ENCODE measurements at regions not wholly inside any gene's neighbourhood (a gene's known extent, or its start where the extent isn't known, plus 50 kb on each side); places are given as distances from the start of the nearest gene placed in this dataset.

DNA sequence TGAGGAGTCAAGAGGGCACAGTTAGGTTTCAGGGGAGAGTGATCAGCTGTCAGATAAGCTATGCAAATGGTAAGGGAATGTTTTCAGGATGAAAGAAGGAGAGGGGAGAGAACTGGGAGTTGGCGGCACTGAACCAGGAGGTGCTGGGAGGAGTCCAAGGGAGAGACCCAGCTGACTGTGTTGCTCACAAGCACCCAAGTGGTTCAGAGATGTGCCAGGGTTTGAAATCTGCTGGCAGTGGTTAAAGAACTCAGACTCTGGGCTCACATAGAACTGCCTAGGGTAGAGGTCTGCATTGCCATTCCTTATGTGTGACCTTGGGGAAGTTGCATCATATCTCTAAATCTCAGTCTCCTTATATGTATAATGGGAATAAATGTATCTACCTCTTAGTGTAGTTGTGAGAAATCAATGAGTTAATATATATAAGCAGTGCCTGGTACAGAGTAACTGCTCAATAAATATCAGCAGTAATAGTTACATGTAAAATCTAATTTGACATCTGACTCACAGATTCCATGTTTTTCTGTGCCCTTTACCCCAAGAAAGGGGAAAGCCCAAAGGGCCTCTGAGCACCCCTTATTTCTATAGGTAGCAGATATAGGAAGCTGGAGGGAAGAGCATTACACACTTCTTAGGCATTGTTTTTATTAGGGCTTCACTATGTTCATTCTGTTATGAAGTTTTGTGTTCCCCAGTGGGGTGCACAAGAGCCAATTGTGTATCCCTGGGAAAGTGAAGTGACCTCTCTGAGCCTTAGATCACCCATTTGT is 66.9 kb upstream of the SESN3 start:
- H3K36me3 ChIP-seq = no peaks in the 10 kb centered on the region
- H3K27ac ChIP-seq = no peak overlapping the region

DNA sequence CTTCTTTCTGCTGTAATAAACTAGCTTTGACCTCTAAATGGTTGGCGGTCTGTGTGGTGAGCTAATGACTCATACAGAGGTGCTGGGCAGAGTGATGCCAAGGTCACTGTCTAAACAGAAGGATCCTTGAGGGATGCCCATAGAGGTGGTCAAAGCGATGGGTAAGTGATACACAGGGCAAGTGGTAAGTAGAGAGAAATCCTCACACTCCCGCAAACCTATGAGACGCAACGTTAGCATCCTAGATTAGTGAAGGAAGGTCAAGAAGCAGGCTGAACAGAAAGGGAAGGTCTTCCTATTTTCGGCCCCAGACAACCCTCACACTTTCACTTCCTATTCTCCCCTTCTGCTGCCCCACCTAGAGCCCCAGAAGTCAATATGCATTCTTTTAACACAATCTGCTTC is 65.6 kb upstream of the SESN3 start:
- no peak for DNase-seq
- Histone ChIP-seq H3K27ac (no peak overlapping the region), H3K27me3 (no peaks in the 10 kb centered on the region), H3K9me3 (replicated peaks) (no peaks in the 10 kb centered on the region), H3K36me3 (no peaks in the 10 kb centered on the region), H3K4me3 (no peak overlapping the region), H3K4me1 (no peaks in the 10 kb centered on the region)

More for the DNA sequence above, 66.9 kb upstream of the SESN3 start:
- Histone ChIP-seq H3K4me1 (no peaks in the 10 kb centered on the region), H3K9me3 (replicated peaks) (no peaks in the 10 kb centered on the region), H3K4me3 (no peak overlapping the region), H3K27me3 (no peaks in the 10 kb centered on the region)
- no peak for DNase-seq

DNA sequence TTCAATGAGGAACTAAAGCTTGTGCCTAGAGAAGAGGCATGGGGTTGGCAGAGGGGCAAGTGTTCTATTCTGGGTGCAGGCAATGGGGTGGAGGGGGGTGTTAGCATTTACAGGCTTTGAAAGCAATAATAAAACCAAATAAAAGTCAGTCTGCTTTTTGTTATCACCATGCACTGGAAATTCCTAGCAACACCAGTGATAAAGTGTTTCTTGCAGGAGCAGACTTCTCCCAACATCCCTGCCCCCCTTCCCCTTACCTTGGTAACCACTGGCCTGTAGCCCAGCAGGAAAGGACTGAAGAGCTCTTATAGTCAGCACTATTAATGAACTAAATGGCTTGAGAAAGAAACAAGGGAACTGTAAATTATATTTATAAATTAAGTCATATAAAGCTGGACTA is 65.2 kb upstream of the SESN3 start:
- Histone ChIP-seq H3K36me3 (no peaks in the 10 kb centered on the region), H3K27me3 (no peaks in the 10 kb centered on the region), H3K27ac (no peak overlapping the region), H3K9me3 (replicated peaks) (no peaks in the 10 kb centered on the region), H3K4me1 (no peaks in the 10 kb centered on the region), H3K4me3 (no peak overlapping the region)
- no peak for DNase-seq

DNA sequence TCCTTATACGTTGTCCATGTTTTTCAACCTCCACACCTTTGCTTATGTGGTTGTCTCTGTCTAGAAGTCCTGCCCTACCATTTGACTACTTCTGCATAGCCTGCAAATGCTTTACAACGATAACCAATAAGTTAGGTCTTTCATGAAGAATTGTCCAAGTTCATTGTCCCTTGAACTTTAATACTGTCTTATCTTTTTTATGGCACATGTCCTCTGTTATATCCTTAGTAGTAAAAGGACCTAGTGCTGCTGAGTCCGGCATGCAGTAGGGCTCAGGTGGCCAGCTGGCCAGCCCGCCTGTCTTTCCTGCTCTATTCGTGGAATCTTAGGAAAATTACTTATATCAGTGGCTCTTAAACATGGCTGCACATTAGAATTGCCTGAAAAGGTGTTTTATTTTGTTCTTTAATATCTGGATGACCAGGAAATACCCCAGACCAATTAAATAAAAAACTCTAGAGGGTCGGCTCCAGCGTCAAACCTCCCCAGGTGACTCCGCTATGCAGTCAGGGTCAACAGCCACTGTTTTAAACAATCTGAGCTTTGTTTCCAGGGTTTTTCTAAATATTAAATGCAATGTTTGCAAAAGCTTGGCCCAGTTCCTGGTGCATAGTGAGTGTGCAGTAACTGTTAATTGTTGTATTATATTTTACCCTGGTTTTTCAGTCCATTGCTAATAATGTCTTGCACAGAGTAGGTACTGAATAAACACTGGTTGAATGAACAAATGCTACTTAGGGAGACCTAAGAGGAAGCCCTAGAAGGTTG is 64.6 kb upstream of the SESN3 start:
- Histone ChIP-seq H3K27me3 (no peaks in the 10 kb centered on the region), H3K27ac (no peak overlapping the region), H3K4me1 (no peaks in the 10 kb centered on the region), H3K9me3 (replicated peaks) (no peaks in the 10 kb centered on the region), H3K36me3 (no peaks in the 10 kb centered on the region), H3K4me3 (no peak overlapping the region)
- no peak for DNase-seq

DNA sequence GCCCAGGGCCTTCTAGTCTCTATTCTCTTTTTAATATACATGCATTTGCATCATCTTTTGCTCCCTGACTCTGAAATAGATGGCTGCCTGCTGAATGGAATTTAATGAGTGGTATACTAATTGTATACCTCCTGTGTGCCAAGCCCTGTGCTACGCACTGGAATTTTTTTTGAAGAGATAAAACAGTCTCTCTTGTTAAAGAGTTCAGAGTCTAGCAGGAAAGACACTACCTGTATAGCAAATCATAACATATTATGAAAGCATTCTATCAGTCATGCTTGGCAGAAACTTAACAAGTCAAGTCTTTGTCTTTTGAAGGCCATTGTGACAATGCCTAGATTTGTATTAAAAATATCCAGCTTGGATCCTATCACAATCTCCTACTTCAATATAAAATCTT is 63.7 kb upstream of the SESN3 start:
- no peak overlapping the region for H3K27ac ChIP-seq
- DNase-seq = no peak
- no peak overlapping the region for H3K4me3 ChIP-seq
- H3K9me3 ChIP-seq (replicated peaks) = no peaks in the 10 kb centered on the region
- H3K36me3 ChIP-seq = no peaks in the 10 kb centered on the region
- H3K27me3 ChIP-seq = no peaks in the 10 kb centered on the region
- no peaks in the 10 kb centered on the region for H3K4me1 ChIP-seq

DNA sequence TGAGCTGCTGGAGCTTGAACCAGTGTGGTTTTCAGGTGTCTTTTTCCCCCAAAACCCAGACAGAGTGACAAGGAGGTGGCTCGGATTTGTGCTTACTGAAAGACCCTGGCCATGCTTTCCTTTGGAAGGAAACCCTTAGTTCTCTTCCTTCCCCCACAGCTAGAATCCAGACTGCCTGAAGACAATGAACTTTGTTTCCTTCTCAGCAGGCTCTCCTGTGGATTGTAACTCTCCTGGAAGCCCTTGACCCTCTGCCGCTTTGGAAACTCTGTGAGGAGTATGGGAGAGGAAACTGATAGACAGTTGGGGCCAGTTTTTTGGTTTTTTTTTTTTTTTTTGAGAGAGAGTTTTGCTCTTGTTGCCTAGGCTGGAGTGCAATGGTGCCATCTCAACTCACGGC is 62.1 kb upstream of the SESN3 start:
- no peaks in the 10 kb centered on the region for H3K27me3 ChIP-seq
- no peak overlapping the region for H3K4me3 ChIP-seq
- DNase-seq = no peak
- no peaks in the 10 kb centered on the region for H3K9me3 ChIP-seq (replicated peaks)
- no peak overlapping the region for H3K27ac ChIP-seq
- no peaks in the 10 kb centered on the region for H3K36me3 ChIP-seq
- no peaks in the 10 kb centered on the region for H3K4me1 ChIP-seq

DNA sequence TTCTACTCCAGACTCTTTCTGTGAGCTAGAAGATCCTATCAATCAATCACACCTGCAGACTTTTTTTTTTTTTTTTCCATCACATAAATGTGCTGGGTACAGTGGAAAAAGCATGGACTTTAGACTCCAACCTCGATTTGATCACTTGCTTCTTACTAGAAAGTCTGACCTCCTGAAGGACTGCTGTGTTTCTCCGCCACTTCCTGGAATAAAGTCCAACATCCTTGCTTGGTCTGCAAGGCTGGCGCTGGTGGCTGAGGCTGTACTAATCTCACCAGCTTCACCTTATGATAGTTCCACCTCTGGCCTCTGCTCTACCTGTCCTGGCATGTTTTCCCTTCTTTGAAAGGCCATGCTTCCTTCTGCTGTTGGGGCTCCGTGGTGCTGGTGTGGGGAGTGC is 60.9 kb upstream of the SESN3 start:
- Histone ChIP-seq H3K27me3 (no peaks in the 10 kb centered on the region), H3K27ac (no peak overlapping the region), H3K9me3 (replicated peaks) (no peaks in the 10 kb centered on the region), H3K4me3 (no peak overlapping the region), H3K36me3 (no peaks in the 10 kb centered on the region), H3K4me1 (no peaks in the 10 kb centered on the region)
- no peak for DNase-seq

DNA sequence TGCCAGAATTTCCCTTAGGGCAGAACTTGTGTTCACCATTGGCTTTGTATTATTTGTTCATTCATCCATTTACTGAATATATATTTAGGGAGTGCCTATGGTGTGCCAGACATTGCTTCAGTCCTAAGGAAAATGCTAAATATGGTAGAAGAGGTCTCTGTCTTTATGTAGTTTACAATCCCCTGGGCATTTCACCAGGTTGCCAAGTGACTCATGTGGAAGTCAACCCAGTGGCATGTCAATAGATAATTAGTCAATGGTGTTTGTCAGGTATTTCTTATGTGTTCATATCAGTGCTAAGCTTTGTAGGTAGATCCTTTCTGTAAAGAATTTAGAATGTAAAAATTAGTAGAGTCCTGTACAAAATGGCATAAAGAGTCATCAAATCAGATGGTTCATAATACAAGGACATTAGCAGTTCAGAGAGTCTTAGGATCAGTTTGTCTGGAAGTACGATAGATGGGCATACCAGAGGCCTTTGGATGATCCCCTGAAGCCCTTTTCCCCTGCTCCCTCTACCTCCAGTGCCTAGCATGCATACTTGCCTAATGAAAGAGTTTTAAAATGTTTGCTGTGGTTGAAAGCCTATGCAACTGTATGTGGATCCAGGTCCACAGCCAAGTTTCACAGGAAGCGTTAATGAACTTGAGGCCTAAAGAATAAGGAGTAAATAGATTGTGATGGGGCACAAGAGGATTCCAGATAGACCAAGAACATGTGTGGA is 58.5 kb upstream of the SESN3 start:
- no peak for DNase-seq
- Histone ChIP-seq H3K4me1 (no peaks in the 10 kb centered on the region), H3K4me3 (no peak overlapping the region), H3K36me3 (no peaks in the 10 kb centered on the region), H3K9me3 (replicated peaks) (no peaks in the 10 kb centered on the region), H3K27ac (no peak overlapping the region), H3K27me3 (no peaks in the 10 kb centered on the region)

DNA sequence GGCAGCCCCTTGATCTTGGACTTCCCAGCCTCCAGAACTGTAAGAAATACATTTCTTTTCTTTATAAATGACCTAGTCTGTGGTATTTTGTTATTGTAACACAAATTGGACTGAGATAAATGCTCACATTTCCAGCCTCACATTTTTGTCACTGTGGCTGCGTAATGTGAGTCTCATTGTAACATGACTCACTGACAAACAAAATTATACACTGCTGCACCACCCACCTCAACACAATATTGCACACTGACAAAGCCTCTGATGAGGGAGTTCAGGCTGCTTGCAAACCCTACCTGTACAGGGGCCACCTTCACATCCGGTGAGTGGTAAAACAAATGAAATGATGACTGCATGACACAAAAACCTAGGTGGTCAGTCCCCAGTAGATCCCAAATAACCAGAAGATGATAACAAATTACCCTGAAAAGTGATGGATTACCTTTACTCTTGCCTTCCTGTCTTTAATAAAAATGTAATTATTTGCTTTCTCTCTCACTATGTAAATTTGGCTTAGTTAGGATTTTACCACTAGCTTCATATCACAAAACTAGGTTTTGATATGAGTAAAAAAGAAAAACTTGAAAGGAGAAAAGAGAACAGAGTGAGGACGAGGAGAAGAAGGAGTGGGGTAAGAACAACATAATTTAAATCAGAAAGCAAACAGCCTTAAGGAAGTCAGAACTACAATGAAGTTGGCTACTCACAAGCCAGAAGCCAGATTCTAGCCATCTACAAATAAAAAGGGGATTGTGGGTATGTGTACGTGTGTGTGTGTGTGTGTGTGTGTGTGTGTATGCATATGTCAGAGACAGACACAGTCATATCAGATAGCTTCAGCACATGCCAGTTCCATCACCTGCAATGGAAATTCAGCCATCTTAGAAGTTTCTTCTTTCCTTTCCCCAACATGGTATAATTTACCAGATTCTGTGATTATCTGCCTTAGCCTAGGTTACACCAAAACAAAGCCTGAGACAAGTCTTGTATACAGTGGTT is 53.4 kb upstream of the SESN3 start:
- H3K4me1 ChIP-seq = no peaks in the 10 kb centered on the region
- H3K9me3 ChIP-seq (replicated peaks) = no peaks in the 10 kb centered on the region
- H3K36me3 ChIP-seq = no peaks in the 10 kb centered on the region
- no peak for DNase-seq
- no peaks in the 10 kb centered on the region for H3K27me3 ChIP-seq
- no peak overlapping the region for H3K27ac ChIP-seq
- no peak overlapping the region for H3K4me3 ChIP-seq

DNA sequence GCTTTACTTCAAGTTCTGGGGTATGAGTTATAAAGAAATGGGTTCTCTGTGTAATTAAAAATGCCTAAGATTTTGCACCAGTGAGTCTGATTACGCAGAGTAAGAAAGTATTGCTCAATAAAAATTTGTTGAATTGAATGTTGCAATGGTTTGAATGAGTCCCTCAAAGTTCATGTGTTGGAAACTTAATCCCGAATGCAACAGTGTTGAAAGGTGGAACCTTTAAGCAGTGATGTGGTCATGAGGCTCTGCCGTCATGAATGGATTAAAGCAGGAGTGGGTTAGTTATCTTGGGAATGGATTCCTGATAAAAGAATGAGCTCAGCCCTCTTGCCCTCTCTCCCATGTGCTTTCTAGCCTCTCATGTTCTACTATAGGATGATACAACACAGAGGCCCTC is 52.6 kb upstream of the SESN3 start:
- H3K4me3 ChIP-seq = no peak overlapping the region
- no peak for DNase-seq
- no peaks in the 10 kb centered on the region for H3K27me3 ChIP-seq
- H3K9me3 ChIP-seq (replicated peaks) = no peaks in the 10 kb centered on the region
- H3K4me1 ChIP-seq = no peaks in the 10 kb centered on the region
- no peaks in the 10 kb centered on the region for H3K36me3 ChIP-seq
- no peak overlapping the region for H3K27ac ChIP-seq

DNA sequence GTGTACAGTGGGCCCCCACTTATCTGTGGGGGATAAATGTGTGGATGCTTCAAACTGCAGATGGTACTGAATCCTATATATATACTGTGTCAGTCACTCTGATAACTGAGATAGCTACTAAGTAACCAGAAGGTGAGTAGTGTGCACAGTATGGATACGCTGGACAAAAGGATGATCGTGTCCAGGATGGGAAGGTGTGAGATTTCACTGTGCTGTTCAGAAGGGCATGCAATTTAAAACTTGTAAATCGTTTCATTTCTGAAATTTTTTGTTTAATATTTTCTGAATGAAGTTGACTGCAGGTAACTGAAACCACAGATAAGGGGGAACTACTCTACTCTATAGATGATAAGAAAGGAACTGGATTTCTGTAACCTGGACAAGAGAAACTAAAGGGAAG is 52.1 kb upstream of the SESN3 start:
- Histone ChIP-seq H3K27me3 (no peaks in the 10 kb centered on the region), H3K9me3 (replicated peaks) (no peaks in the 10 kb centered on the region), H3K27ac (no peak overlapping the region), H3K36me3 (no peaks in the 10 kb centered on the region), H3K4me3 (no peak overlapping the region), H3K4me1 (no peaks in the 10 kb centered on the region)
- DNase-seq = no peak

DNA sequence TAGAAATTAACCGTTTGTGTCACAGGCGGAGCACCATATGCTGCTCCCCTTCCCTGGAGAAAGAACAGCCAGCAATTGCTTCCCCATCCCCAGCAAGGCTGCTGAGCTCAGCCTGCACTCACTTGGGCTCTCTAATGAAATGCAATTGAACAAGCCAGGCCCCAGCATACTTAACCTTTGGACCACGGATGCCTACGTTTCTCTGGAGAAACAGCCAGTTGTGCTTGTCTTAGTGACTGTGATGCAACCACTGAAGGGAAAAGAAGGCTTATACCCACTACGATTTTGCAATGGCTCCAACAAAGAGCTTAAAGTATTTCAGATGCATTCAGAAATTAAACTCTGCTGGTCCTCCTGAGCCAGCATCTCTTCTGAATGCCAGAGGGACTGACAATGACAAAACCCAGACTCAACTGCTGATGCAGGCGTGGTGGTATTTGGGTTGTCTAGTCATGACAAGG is 51.3 kb upstream of the SESN3 start:
- DNase-seq = no peak
- Histone ChIP-seq H3K4me1 (no peaks in the 10 kb centered on the region), H3K27ac (no peak overlapping the region), H3K9me3 (replicated peaks) (no peaks in the 10 kb centered on the region), H3K27me3 (no peaks in the 10 kb centered on the region), H3K4me3 (no peak overlapping the region), H3K36me3 (no peaks in the 10 kb centered on the region)
